ENCODE measurements at regions not wholly inside any gene's neighbourhood (a gene's known extent, or its start where the extent isn't known, plus 50 kb on each side); places are given as distances from the start of the nearest gene placed in this dataset.

DNA sequence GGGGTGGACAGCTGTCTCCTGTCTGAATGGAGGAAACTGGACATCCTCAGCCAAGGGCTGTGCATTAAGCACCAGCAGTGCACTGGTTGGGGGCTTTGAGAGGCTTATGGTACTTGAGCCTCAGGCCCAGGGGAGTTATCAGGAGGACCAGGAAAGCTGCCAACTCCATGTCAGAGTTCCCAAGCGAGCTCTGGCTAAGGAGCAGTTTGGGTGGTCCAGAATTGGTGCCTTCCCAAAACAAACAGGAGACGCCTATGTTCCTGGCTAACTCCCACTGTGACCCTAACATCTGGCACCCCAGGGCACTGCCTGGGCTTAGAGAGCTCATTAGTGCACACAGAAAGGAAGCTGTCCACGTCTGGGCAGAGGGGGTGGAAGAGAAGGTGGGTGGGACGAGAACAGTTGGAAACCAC, 408.6 kb upstream of the NPVF start:
- no peak overlapping the region for H3K4me3 ChIP-seq (ENCODE audit: low read depth, low read length)
- DNase-seq (ENCODE audit: low read depth): peak; percentile 23
- no peak for TF ChIP-seq CTCF (conservative IDR thresholded peaks at IDR 0.05; ENCODE audit: low read depth, low read length)

- DNase-seq (ENCODE audit: low read depth): peak; percentile 19
- no peak overlapping the region for H3K4me3 ChIP-seq (ENCODE audit: low read depth, low read length)
- no peak for TF ChIP-seq CTCF (conservative IDR thresholded peaks at IDR 0.05; ENCODE audit: low read depth, low read length)
Measured at GRCh38 chr7:25638068-25638467, 409.8 kb upstream of the NPVF start.

- DNase-seq (ENCODE audit: low read depth): peak; percentile 17
- no peak for TF ChIP-seq CTCF (conservative IDR thresholded peaks at IDR 0.05; ENCODE audit: low read depth, low read length)
- H3K4me3 ChIP-seq (ENCODE audit: low read depth, low read length): no peak overlapping the region
Measured at GRCh38 chr7:25638590-25639244, 410.4 kb upstream of the NPVF start.

GRCh38 chr7:25642849-25643248, 414.6 kb upstream of the NPVF start:
- no peak for TF ChIP-seq CTCF (conservative IDR thresholded peaks at IDR 0.05; ENCODE audit: low read depth, low read length)
- no peak overlapping the region for H3K4me3 ChIP-seq (ENCODE audit: low read depth, low read length)
- peak; percentile 55 for DNase-seq (ENCODE audit: low read depth)

DNA sequence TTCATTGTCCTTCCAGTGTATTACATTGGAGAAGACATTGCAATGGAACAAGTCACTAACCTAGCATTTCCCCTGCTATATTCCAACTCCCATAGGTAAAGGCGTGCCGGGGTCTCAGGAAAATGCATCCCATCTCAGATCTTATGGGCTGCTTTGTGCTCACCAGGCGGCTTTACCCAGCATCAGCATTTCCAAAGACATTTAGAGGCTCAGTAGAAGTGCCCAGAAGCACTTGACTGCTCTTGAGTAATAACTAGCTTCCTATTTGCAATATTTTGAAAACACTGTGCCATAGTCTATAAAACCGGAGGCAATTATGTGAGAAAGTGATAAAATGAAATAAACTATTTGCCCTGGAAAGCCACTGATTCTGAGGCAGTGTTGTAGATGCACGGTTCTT, 415.0 kb upstream of the NPVF start:
- no peak overlapping the region for H3K4me3 ChIP-seq (ENCODE audit: low read depth, low read length)
- no peak for TF ChIP-seq CTCF (conservative IDR thresholded peaks at IDR 0.05; ENCODE audit: low read depth, low read length)
- no peak for DNase-seq (ENCODE audit: low read depth)

DNA sequence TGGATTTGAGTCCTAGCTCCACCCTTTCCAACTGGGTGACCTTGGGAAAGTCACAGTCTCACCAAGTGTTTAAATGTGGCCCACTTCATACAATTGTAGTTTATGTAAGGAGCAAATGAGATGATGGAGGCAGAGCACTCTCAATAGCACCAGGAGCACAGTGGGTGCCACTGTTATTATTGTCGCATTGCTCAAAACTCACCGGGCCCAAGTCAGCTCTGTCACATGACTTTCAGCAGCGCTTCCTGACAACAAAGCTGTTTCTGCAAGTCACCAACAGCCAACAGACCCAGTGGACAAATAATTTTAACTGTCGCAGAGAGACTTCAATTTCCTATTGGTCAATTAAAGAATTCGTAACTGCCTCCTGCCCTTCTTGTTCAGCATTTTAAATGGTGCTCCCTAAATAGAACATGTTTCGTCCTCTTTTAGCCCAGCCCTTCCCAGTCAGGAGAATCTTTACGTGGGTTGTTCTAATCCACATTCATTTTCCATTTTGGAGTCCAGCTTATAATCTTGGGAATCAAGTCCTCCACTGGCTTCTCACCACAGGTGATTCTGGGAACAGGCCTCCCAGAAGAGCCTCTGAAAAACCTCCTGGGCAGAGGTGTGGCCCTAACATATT, 415.6 kb upstream of the NPVF start:
- TF ChIP-seq CTCF (conservative IDR thresholded peaks at IDR 0.05; ENCODE audit: low read depth, low read length): no peak
- no peak for DNase-seq (ENCODE audit: low read depth)
- H3K4me3 ChIP-seq (ENCODE audit: low read depth, low read length): no peak overlapping the region

All from choroid plexus epithelial cell (primary cell).